ENCODE measurements at regions not wholly inside any gene's neighbourhood (a gene's known extent, or its start where the extent isn't known, plus 50 kb on each side); places are given as distances from the start of the nearest gene placed in this dataset.

DNA sequence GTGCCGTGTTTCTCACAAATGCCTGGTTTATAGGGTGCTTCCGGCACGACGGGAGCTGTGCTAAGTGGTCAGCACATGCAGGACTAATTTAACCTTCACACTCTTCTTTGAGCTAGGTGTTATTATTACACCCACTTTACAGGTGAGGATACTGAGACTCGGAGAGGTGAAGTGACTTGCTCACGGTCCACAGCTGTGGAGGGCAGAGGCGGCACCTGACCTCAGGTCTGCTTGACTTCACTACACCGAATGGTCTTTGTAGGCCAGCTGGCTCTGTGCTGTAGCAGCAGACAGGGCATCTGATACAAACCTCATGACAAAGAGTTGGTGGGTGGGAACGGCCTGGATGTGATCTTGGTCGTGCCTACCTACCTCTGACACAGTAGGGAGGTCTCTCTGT, 102.0 kb upstream of the BOD1 start:
- intact Hi-C loops (cut with micrococcal nuclease), result no loop called here

DNA sequence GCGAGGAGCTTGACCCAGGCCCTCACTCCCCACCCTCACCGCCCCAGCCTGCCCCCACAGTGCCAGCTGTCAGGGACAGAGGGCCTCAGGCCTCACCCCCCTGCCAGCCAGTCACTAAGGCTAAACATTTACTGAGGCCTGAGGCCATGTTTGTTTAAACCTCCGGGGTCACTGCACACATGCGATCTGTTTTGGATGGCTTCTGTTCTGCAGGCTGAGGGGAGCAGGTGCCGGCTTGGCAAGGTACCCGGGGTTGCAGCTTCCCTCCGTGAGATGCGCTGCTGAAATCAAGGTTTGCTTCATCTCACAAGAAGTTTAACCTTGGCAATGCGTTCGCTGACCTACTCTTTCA, 103.3 kb upstream of the BOD1 start:
- intact Hi-C loops (cut with micrococcal nuclease), result no loop called here

DNA sequence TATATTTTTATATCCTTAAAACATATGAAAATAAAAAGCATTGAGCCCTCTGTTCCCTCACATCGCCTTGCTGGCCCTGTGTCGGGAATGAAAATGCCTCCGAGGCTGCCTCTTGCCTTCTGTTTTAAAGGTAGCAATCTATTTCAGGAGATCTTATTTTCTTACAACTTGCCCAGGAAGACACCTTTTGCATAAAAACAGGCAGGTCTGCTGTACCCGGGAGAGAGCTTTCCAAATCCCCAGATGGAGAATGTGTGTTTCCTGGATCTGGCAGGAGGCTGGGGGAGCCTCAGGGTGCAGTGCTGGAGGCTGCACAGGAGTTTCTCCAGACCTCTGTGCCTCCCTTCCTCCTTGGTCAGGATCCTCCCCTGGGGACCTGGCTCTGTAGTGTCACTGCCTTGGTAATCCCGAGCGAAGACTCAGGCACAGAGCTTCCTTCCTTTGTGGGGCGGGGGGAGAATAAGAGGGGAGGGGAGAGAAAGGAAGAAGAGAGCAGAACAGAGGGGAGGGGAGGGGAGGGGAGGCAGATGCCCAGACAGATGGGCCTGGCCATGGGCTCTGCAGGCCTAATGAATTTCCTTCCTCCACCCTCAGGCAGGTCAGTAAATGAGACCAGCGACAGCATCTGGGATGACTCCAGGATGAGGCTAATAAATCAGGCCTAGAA, 104.0 kb upstream of the BOD1 start:
- intact Hi-C loops (cut with micrococcal nuclease), result no loop called here

DNA sequence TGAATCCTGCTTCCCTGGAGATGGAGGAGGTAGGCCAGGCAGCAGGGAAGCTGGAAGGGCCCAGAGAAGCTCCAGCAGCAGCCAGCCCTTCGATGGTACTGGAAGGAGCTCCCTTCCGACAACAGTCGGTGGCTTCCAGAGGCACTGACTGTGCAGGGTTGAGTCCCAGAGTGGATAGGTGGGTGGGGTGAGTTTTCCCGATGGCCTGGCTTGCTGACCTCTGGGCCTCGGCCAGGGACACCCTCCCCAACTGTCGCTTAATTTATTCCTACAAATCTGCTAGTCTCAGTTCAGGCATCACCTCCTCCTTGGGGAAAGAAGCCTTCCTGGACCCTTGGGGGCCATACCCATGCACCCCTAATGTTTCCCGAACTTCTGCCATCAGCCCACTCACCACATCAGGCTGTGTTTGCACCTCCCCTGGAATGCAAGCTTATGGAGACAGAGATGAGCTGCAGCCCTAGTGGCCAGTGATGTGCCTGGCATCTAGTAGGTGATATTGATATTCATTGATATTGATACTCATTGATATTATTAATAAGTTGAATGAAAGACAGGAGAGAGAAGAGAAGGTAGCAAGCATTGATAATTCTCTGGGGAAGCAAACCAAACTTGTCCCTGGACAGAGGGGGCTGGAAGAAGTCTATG, 104.6 kb upstream of the BOD1 start:
- intact Hi-C loops (cut with micrococcal nuclease), result no loop called here

DNA sequence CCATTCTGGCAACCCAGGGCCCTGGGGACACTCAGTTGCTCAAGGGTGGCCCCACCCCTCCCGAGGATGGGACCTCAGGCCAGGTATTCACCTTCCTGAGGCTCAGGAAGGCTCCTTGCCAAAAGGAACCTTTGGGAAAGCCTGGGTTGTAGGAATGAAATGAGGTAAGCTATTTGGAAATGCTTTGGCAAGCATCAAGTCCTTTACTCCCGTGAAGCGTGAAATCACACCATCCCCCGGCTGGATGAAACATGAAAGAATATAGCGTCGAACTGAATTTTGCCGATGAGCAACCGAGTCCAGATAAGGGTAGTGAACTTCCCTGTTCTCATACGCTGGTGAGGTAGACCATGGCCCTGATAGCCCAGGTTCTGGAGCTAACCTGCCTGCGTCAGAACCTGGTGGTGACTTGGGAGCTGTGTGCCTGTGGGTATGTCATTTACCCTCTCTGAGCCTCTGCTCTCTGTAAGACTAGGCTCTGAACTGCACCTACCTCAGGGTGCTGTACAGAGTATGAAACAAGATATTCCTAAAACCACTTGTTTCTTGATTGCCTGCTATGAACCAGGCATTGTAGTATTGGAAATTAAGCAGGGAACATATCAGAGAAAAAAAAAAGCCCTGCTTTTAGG, 105.3 kb upstream of the BOD1 start:
- intact Hi-C loops (cut with micrococcal nuclease), result no loop called here

DNA sequence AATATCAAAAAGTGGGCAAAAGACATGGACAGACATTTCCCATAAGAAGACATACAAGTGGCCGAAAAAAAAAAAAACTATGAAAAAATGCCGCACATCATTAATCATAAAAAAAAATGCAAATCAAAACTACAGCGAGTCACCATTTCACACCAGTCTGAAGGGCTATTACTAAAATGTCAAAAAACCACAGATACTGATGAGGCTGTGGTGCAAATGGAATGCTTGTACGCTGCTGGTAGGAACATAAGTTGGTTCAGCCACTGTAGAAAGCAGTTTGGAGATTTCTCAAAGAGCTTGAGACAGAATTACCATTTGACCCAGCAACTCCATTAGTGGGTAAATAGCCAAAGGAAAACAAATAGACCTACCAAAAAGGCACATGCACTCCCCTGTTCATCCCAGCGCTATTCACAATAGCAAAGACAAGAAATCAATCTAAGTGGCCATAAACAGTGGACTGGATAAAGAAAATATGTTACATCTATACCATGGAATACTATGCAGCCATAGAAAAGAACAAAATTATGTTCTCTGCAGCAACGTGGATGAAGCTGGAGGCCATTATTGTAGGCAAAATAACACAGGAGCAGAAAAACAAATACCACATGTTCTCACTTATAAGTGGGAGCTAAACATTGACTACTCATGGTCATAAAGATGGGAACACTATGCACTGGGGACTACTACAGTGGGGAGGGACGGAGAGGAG, 110.6 kb upstream of the BOD1 start:
- intact Hi-C loops (cut with micrococcal nuclease), result no loop called here

DNA sequence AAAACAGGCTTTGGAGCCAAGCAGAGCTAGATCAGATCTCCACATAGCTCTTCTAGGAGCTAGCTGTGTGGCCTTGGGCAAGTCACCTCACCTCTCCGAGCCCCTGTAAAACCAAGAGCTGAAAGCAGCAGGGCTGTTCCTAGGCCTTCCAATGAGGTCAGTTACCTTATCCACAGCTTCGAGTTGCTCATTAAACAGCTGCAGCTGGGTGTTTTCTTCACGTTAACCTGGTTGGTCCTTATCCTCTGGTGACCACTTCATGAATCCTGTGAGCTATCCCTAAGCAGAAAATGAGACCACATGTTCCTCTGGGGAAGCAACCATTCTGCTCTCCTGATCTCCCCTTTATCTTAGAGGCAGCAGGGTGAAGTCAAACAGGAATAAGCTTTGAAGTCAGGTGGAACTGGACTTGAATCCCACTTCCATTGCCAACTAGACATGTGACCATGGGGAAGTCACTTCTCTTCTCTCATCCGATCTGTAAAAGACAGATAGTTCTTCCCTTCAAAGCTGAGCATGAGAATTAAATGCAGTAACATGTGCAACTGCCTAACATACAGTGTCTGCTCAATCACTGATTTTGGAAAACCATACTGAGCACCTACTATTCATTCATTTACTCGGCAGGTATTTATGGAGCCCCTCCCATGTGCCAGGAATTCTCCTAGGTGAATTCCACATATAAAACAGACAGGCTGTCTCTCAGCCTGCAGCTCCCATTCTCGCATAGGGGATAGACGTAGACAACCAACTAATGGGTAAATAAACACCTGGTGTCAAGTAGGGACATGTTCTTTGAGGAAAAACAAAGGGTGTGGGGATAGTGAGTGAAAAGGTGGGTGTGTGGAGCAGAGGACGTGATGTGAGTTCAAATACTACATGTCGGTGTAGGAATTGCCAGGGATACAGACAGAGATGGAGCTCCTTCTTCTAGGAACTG, 111.7 kb upstream of the BOD1 start:
- intact Hi-C loops (cut with micrococcal nuclease), result no loop called here

DNA sequence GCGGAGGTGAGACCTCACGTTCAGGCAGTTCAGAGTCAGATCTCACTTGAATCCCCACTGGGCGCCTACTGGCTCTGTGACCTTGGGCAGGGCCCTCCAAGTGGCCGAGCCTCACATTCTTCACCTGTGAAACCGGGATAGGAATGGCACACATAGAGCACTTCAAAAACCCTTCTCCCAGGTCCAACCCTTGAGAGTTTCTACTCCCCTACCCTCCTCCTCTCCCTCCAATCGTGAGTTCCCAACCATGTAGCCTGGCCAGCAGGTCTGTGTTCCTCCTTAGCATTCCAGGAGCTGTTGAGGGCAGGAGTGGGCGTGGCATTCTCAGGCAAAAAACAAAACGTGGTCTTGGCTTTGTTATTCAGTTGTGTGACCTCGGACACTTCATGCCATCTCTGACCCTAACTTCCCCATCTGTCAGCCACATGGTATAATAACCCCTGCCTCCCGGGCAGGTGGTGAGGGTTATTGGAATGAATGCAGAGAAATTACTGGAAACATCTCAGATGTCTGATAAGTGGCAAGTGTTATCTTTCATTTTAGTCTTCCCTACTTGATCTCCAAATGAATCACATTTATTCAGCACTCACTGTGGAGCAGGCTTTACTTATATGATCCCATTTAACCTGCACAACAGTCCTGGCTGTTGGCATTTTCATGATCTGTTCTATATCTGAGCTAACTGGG, 112.8 kb upstream of the BOD1 start:
- intact Hi-C loops (cut with micrococcal nuclease), result no loop called here

DNA sequence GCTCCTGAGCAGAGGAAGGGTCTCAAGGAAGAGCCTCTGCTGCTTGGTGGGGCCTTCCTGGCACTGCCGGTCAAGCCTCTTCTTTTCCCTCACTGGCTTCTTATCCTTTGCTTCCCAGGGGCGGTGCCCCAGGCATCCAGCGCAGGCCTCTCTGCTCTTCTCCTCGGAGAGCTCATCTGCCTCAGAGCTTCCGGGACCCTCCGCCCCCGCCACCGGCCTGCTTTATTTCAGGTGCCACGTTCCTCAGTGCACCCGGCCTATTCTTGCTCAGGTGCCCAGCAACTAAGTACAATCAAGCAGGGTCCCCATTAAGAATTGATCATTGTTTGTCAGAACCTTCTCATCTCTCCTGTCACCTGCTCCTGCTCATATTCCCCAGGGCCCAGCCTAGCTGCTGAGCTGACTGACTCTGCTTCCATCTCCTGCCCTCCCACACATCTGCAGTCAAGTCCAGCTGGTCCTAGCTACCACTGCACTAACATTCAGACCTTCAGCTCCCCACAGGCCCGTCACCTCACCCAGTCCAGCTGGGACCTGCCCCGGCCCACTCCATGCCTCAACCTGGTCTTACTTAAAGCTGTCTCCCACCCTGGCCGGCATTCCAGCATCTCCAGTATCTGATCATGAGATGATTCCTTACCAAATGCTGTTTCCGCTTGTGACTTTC, 114.3 kb upstream of the BOD1 start:
- intact Hi-C loops (cut with micrococcal nuclease), result no loop called here

DNA sequence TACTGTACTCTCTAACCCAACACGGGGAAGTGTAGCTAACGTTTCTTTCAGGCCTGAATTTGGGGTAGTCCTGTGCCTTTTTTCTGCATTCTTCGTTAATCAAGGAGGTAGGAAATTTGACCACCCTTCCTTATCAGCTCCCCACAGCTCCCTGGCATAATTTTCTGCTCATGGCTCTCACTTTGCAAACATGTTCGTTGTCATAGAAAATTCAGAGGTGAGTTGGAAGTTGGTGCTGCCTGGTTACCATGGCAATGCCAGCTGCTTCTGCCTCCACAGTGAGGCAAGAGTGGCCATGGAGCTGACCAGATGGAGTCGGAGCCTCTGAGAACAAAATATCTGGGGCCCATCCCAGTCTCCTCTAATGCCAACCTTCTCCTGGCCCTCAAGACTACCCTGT, 116.6 kb upstream of the BOD1 start:
- intact Hi-C loops (cut with micrococcal nuclease), result no loop called here

DNA sequence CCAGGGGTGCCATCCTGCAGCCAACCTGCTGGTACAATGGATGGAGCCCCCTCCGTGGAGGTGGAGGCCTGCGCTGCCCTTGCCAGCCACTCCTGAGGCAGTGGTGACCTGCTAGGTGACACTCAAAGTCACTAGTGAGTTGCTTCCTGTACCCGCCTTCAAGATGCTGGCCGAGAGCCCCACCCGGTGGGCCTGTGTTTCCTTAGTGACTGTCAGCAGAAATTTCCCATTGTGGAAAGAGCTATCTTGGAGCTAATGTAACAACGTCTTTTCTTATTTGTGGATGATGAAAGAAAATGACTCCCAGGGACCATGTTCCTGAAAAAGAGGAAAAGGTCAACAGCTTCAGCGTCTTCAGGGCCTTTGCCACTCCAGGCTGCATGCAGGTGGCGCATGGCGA, 117.0 kb upstream of the BOD1 start:
- intact Hi-C loops (cut with micrococcal nuclease), result no loop called here

DNA sequence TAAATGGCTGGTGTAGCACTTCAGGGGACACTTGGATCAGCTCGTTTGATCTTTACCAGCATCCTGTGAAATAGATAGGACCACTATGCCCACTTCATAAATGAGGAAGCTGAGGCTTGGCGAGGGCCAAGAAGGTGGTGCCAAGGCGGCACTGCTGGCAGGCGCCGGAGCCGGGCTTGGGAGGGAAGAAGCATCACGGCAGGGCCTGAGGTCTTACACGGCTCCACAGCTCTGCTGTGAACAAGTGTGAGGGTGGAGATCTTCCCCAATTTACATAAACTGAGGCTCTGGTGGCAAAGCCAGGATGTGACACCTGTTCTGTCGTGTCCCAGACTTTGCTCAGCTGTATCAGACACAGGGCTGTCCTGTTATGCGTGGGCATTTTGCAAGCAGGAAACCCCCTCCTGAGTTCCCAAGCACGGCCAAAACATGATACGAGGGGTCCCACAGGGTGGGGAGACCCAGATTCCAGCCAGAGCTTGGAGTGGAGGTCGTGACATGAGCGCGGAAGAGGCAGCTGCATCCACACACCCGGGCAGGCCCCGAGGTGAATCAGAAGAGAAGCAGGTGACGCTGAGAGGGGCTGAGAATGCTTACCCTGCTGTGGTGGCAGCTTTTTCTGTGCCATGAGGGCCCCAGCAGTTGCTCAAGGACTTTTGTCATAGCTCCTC, 117.5 kb upstream of the BOD1 start:
- intact Hi-C loops (cut with micrococcal nuclease), result no loop called here

DNA sequence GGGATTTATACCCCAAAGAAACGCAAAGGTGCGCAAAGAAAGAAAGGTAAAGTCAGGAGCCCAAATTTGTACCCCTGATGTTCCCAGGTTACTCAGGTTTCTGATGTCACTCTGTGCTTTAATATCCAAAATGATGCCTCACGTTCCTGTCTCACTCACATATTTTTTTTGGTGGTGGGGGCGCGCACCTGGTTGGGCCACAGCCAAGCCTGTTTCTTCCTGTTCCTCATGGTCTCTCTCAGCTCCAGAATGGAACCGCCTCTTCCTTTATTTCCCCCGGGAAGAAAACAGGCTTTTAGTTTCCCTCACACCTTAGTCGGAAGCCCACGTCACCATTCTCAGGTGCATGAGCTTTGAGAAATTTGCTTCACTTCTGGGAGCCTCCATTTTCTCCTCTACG, 118.3 kb upstream of the BOD1 start:
- intact Hi-C loops (cut with micrococcal nuclease), result no loop called here

DNA sequence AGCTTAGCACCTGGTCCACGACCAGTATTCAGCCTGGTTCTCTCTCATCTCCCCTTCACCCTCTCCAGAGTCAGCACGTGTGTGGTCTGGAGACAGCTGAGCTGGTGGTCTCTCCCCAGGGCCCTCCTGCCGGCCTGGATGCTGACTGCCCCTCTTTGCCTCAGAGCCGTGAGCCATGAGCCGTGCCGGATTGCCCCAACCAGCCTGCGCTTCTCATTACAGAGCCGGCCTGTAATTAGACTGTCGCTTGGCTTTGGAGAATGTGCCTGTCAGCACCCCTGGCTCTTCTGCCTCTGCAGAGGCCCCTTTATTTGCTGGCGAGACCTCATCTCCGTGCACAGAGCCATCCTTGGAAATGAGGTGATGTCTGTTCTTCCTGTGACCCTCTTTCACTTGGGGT, 118.7 kb upstream of the BOD1 start:
- intact Hi-C loops (cut with micrococcal nuclease), result no loop called here

DNA sequence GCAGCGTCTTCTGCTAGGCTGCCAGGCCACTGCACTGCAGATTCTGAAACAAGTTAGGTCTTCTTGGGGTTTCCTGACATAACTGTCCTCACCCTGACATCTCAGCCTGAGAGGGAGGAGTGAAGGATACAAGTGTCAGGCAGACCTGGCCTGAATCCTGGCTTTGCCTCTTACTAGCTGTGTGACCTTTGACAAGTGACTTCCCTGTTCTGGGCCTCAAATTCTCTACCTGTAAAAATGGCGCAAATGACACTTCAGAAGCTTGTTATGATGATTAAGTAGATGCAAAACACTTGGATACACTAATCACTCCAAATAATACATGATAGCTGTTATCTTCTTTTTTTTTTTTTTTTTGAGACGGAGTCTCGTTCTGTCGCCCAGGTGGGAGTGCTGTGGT, 119.2 kb upstream of the BOD1 start:
- intact Hi-C loops (cut with micrococcal nuclease), result no loop called here

DNA sequence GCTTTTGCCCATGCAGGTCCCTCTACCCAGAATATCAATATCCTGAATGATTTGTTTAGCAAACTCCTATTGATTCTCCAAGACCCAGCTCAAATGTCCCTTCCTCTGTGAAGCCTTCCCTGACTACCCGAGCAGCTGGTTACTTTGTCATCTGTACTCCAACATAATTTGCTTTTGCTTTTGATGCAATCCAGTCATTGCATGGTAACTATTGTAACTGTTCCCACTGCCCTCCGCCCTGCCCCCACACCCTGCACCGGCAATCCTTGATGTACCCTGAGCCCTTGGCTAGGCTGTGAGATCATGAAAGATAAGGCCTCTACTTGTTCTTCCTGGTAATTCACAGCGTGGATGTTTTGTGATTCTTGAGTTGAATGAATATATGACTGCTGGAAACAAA, 119.9 kb upstream of the BOD1 start:
- intact Hi-C loops (cut with micrococcal nuclease), result no loop called here

DNA sequence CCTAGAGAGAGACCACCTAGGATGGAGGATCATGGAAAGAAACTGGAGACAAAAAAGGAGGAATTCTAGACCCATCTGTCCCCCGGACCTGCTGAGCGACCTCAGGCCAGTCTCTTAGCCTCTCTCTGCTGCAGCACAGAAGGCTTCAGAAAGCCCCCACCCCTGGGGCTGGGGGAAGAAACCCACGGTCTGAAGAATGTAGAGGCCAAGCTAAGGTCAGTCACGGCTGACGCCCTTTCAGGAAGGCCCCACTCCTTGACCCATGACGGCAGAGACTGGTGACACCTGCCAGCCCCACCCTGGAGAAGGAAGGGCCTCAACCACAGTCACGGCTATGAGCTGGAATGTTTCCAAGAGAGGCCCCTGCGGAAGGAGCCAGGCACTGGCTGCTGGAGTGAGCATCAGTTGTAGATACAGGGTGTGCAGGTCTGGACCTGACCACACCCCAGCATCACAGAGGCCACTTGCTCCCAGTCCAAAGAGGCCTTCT, 120.5 kb upstream of the BOD1 start:
- intact Hi-C loops (cut with micrococcal nuclease), result no loop called here

DNA sequence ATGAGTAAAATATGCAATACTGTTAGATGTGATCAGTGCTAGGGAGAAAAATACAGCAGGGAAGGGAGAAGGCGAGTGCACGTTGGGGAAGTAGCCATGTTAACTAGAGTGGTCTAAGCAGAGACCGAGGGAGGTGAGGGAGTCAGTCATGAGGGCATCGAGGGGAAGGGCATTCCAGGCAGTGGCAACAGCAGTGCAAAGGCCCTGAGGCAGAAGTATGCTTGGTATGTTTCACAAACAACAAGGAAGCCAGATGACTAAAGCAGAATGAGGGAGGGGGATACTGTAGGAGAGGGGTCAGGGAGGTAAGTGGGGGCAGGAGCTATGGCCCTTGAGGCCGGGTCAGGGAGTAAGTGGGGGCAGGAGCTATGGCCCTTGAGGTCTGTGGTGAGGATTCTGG, 123.3 kb upstream of the BOD1 start:
- intact Hi-C loops (cut with micrococcal nuclease), result no loop called here

DNA sequence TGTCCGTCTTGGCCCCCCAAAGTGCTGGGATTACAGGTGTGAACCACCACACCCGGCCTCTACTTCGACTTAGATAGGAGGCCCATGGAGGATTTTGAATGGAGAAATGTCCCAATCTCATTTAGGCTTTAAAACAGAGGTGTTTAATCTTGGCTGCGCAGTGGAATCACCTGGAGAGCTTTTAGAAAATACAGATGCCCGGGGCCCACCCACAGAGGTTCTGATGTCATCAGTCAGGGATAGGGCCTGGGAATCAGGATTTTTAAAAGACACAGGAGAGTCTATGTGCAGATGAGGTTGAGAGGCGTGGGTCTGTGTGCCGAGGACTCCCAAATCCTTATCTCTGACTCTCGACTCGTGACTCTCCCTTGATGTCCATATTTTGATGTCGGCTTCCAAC, 124.0 kb upstream of the BOD1 start:
- intact Hi-C loops (cut with micrococcal nuclease), result no loop called here

DNA sequence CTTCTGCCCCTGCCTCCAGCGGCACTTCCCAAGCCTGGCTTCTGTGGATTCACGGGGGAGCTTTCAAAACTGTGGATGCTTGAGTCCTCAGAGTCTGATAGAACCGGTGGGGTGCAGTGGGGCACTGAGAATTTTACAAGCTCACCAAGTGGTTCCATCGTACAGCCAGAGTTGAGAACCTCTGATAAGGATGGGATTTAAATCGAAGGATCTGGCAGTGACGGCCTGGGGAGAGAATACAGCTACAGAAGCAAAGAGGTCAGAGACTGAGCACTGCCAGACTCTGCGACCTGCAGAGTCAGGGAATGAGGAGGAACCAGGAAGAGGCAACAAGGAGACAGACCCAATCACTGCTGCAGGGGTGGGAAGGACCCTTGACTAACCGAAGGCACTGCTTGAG, 124.6 kb upstream of the BOD1 start:
- intact Hi-C loops (cut with micrococcal nuclease), result no loop called here
